IPS-NIHi11 (cell line): ENCODE measurements at regions not wholly inside any gene's neighbourhood (a gene's known extent, or its start where the extent isn't known, plus 50 kb on each side); places are given as distances from the start of the nearest gene placed in this dataset.

Experiments
- DNase-seq: peaks from one replicate; pipeline ENCODE4 v3.0.0; 2012; ENCODE audit warnings: mixed read lengths, low spot score

GRCh38 chr2:226652983-226653765 lies 146.4 kb downstream of the IRS1 start:
- no peak for DNase-seq

- no peak for DNase-seq
Measured at GRCh38 chr2:226652369-226652768, 147.3 kb downstream of the IRS1 start.

GRCh38 chr2:226649871-226650660 lies 149.6 kb downstream of the IRS1 start:
- peak; percentile 67 for DNase-seq

- DNase-seq, result no peak
Measured at GRCh38 chr2:226649201-226649600, 150.4 kb downstream of the IRS1 start.

- DNase-seq, result no peak
Measured at GRCh38 chr2:226647621-226648518, 151.8 kb downstream of the IRS1 start.

GRCh38 chr2:226644399-226644865 lies 155.2 kb downstream of the IRS1 start:
- DNase-seq, result no peak

GRCh38 chr2:226643946-226644282 lies 155.7 kb downstream of the IRS1 start:
- DNase-seq, result no peak

- DNase-seq, result no peak
Measured at GRCh38 chr2:226643030-226643945, 156.3 kb downstream of the IRS1 start.

GRCh38 chr2:226641008-226641407 lies 158.6 kb downstream of the IRS1 start:
- DNase-seq, result no peak

GRCh38 chr2:226640501-226640900 lies 159.1 kb downstream of the IRS1 start:
- DNase-seq, result no peak

- DNase-seq, result no peak
Measured at GRCh38 chr2:226639550-226639949, 160.1 kb downstream of the IRS1 start.

GRCh38 chr2:226638576-226638975 lies 161.0 kb downstream of the IRS1 start:
- DNase-seq, result no peak

GRCh38 chr2:226637383-226637782 lies 162.2 kb downstream of the IRS1 start:
- no peak for DNase-seq

GRCh38 chr2:226636586-226636985 lies 163.0 kb downstream of the IRS1 start:
- no peak for DNase-seq

- DNase-seq, result no peak
Measured at GRCh38 chr2:226634943-226635604, 164.5 kb downstream of the IRS1 start.

GRCh38 chr2:226631671-226632070 lies 167.9 kb downstream of the IRS1 start:
- no peak for DNase-seq

GRCh38 chr2:226631187-226631586 lies 168.4 kb downstream of the IRS1 start:
- DNase-seq, result no peak

GRCh38 chr2:226625946-226626345 lies 173.7 kb downstream of the IRS1 start:
- no peak for DNase-seq

GRCh38 chr2:226623587-226624368 lies 175.8 kb downstream of the IRS1 start:
- DNase-seq, result no peak

GRCh38 chr2:226622484-226622883 lies 177.1 kb downstream of the IRS1 start:
- DNase-seq, result no peak
